Neural progenitor cell (in vitro differentiated cells): ENCODE measurements at regions not wholly inside any gene's neighbourhood (a gene's known extent, or its start where the extent isn't known, plus 50 kb on each side); places are given as distances from the start of the nearest gene placed in this dataset.

Experiments
- CTCF ChIP-seq: fragments of 200-600 bp; sonication (generic); IDR thresholded peaks from 2 replicates; pipeline ENCODE4 v1.5.1; 2017; ENCODE audit warnings: antibody characterized with exemption, mild to moderate bottlenecking
- EZH2phosphoT487 ChIP-seq: fragments of 200-600 bp; sonication (generic); IDR thresholded peaks from 2 replicates; pipeline ENCODE4 v1.6.1; 2017; ENCODE audit warnings: antibody characterized with exemption

GRCh38 chr6:14695579-14695978, 550.3 kb upstream of the JARID2 start:
- TF ChIP-seq CTCF, result no peak
- no peak for TF ChIP-seq EZH2phosphoT487
